HG02938 (cell line): ENCODE measurements at regions not wholly inside any gene's neighbourhood (a gene's known extent, or its start where the extent isn't known, plus 50 kb on each side); places are given as distances from the start of the nearest gene placed in this dataset.
A peak's percentile ranks its signal among the peaks of the same experiment; 100 is the strongest.

ENCODE experiments used
- ATAC-seq: cut with Tn5 transposase; IDR thresholded peaks from one replicate; pipeline ENCODE4 v1.9.1; 2021; ENCODE audit warnings: mild to moderate bottlenecking, moderate library complexity; ENCODE audit not compliant: unreplicated experiment

DNA sequence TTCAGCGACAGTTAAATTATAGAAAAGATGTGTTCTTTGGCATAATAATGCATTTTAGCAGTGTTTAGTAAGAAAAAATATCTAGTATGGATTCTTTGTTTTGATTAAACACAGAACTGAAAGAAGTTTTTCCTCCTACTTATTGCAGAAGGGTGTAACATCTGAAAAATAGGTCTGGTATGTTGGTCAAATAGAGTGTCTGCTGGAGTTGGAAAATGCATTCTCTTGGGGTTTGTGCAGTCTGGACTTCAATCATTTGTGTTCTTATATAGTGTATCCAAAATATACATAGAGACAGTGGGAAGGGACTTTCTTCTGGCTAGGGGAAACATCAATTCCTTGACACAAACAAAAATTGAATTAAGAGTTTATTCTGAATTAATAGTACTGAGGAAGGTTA lies 132.4 kb upstream of the MAN1A1 start:
- no peak for ATAC-seq

DNA sequence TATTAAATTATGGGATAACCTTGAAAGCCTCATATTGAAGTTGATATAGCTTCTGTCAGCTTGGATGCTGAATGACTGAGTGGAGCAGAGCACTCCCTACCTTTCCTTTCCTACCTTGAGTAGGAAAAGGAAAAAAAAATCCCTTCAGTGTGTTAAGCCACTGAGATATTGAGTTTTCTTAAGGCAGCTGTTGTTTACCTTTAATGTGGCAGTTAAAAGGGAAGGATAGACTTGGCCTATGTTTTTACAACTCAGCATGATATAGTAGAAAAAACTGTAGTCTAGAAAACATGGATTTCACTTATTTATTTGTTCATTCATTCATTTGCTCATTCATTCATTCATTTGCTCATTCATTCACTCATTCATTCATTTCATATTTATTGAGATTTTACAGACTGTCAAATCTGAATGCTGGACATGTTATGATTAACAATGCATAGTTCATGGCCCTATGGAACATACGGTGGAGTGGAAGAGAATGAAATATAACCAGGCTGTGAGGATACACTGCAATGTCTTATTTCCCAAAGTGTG lies 131.5 kb upstream of the MAN1A1 start:
- ATAC-seq, result no peak

- no peak for ATAC-seq
These were observed 130.5 kb upstream of the MAN1A1 start for GRCh38 chr6:119479860-119480655.

- ATAC-seq, result peak; percentile 96
These were observed 127.0 kb upstream of the MAN1A1 start for GRCh38 chr6:119476554-119476953.

DNA sequence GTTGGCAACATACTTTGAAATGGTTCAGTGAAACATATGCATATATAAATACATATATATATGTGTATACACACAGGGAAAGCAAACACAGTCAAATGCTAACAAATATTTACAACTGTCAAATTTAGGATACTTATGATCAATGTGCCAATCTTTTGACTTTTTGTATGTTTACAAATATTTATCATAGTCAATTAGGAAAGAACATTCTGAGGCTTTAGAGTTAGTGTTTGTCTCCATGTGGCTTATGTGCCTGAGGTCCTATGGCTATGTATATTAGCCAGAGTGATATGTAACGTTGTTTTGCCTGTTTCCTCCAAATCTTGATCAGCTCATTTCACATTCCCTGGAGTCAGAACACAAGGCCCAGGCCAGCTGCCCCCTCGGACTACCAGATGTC lies 126.5 kb upstream of the MAN1A1 start:
- no peak for ATAC-seq

DNA sequence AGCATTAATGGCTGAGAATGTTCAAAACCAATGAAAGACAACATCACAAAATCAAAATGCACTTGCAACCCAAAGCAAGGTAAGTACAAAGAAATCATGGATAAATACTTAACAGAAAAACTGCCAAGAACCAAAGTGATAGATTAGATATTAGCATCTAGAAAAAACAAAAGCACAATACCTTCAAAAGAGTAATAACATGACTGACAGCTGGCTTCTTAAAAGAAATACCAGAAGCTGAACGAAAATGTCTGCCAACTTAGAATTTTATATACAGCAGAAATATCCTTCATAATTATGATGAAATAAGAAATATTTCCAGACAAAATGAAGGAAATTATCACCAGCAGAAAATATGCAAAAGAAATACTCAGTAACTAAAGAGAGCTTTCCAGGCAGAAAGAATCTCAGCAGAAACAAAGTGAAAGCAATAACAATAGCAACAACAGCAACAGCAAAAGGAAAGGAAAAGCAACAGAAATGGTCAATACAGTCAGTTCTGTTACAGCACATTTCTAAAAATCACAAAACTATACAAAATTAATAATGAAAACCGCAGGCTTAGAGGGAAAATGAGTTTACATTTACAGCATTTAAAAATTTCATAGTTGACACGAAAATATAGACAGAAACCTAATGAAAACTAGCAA lies 121.5 kb upstream of the MAN1A1 start:
- peak; percentile 76 for ATAC-seq

DNA sequence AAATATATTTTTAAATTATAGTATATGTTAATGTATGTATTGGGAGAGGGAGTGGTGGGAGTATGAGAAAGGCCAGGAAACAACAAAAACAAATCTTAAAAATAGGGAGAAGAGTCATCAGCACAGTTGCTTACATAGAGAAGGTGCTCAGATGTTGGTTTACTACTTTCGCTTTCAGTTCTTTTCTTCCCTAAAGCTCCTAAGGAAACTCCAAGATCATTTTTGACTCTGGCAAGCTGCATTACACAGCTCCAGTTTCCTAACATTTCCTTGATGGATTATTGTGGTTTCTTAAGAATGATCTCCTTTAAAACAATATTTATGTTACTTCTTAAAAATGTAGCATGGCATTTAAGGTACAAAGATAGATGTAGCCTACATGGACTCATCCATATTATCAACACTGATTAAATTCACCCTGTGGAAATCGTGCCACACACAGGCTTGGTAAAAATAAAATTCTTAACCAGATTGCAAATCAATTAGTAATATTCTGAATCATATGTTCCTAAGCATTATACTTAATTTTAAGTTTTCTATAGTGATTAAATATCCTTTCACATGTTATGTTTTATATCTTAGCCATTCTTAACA lies 118.0 kb upstream of the MAN1A1 start:
- ATAC-seq, result no peak

DNA sequence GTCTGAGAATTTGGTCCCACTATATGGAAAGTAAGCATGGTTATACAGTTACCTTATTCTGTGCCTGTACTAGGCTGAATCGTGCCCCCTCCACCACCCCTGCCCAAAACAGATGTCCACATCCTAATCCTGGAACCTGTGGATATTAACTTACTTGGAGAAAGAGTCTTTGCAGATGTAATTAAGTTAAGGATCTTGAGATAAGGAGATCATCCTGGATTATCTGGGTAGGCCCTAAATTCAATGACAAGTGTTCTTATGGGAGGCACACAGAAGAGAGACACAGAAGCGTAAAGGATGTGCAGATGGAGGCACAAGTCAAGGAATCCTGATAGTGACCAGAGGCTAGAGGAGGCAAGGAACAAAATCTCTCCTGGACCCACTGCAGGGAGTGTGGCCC lies 116.7 kb upstream of the MAN1A1 start:
- ATAC-seq, result no peak

GRCh38 chr6:119463081-119463626 lies 113.6 kb upstream of the MAN1A1 start:
- ATAC-seq, result peak; percentile 73

GRCh38 chr6:119461187-119461586 lies 111.6 kb upstream of the MAN1A1 start:
- ATAC-seq, result no peak

DNA sequence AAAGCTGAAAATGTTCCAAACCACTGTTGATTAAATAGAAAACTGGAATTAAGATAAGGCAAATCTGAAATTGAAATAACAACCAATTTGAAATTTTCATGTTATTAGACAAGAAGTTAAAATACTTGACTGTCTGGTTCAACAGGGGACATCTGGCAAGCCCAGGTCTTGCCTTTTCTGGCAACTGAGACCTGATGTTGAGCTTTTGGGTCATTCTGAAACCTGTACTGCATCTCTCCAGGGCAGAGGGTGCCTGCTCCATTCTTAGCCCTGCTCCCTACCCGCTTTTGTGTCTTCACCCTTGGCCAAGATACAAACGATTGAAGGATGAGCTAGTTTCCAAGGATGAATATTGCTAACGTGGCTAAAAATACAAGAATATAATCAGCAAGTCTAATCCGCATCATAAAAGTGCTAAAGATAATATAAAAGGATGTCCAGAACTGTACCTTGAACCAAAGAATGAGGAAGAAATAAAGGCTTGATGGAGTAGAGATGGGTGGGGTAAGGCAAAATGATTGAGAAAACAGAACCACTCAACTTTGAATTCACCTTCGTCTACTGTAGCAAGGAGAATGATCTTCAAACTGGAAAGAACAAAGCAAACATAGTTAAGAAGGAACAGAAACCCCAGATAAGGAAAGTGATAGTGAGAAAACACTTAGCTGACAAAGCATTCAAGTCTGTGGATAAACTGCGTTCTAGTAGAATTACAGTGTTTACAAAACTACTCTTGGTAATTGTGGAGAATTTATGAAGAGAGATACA lies 109.8 kb upstream of the MAN1A1 start:
- ATAC-seq, result peak; percentile 73

DNA sequence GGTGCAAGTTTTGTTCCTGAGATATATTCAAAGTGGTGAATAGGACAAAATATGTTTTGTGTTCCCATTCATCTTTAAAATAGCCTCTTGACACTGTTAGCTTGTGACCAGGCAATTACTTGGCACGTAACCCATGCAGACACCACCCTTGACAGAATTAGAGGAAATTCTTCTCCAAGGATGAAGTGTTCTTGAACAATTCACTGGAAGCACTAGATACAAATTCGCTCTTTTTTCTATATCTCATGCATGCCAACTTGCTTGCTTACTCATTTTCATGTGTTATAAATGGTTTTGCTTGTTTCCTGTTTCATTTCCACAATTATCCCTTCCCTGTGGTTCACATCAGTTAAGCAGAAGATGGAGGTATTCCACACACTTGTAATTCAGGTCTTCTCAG lies 105.2 kb upstream of the MAN1A1 start:
- ATAC-seq, result no peak

- ATAC-seq, result no peak
These were observed 104.0 kb upstream of the MAN1A1 start for GRCh38 chr6:119453242-119454200.

DNA sequence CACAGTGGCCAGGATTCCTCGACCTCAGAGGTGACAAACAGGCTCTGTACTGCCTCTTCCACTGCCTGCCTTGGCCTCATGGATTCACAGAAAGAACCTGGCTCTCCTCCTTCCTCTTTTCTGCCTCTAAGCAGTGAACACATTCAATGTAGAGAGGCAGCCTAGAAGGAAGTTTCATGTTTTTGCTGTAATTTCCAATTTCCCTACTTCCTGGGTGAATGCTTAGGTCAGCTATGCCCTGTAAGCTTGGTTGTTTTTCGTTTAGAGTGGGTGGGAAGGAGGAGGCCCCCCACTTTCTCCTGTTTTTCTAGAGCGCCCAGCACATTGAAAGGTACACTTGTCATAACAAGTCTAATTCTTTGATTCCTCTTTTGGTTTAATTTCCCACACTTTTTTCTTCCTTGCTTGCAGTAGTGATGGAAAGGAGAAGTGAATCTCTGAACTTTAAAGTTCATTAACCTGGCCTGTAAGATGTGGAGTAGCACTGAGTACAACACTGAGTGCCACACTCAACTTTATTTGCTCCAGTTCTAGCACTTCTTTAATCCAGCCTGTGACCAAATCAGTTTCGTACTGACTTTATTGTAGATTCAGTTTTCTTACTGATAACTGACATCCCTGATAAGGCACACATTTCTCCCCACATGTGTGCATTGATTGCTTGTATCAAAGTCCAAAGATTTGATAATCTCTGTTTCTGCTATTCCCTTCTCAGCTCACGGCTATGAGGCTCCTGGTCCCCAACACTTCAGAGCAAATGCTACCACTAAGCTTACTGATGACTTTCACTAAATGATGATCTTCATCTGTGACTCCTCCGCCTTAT lies 100.0 kb upstream of the MAN1A1 start:
- no peak for ATAC-seq

- no peak for ATAC-seq
These were observed 98.4 kb upstream of the MAN1A1 start for GRCh38 chr6:119447921-119448320.

GRCh38 chr6:119446609-119447008 lies 97.0 kb upstream of the MAN1A1 start:
- ATAC-seq, result no peak

DNA sequence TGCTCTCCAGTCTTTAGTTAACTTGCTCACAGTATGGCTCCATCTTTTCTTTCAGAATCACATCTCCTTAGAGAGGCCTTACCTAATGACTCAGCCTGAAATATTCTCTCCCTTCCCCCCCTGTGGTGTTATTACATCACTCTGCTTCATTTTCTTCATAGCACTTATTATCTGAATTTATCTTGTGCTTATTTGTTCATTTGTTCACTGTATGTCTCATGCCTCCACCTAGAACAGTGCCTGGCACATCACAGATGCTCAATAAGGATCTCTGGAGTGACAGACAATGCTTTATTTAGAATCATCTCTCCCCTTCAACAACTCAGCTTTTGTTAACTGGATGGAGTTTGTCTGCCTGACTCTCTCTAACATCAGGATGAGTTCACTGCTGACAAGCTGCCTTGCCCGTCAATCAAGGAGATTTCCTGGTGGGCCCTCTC lies 96.6 kb upstream of the MAN1A1 start:
- peak; percentile 20 for ATAC-seq

GRCh38 chr6:119445666-119446065 lies 96.1 kb upstream of the MAN1A1 start:
- no peak for ATAC-seq
